Tibial artery (tissue), 4 donors: ENCODE measurements at regions not wholly inside any gene's neighbourhood (a gene's known extent, or its start where the extent isn't known, plus 50 kb on each side); places are given as distances from the start of the nearest gene placed in this dataset.

ENCODE experiments used
- DNase-seq, 2 donors: peaks; one replicate each; pipeline ENCODE4 v3.0.0-alpha.2; 2019
- H3K27ac ChIP-seq, 2 donors: fragments of 200-600 bp; sonication (generic) in 1 of 2; 1 replicate in 1 of 2; 2 replicates in 1 of 2; pipeline ENCODE4 v1.5.1; 2018 to 2019; ENCODE audit warnings: mild to moderate bottlenecking in 1 of 2
- H3K27me3 ChIP-seq, 2 donors: fragments of 200-600 bp; sonication (generic) in 1 of 2; one replicate each; pipeline versions ENCODE4 v1.5.1 to v1.6.0; 2016 to 2019
- H3K36me3 ChIP-seq, 3 donors: fragments of 200-600 bp; sonication (generic) in 2 of 3; one replicate each; pipeline ENCODE4 v1.5.1; 2016 to 2019; ENCODE audit warnings: mild to moderate bottlenecking in 2 of 3
- H3K4me1 ChIP-seq, 4 donors: fragments of 200-600 bp; sonication (generic) in 2 of 4; 1 replicate in 3 of 4; 2 replicates in 1 of 4; pipeline ENCODE4 v1.5.1; 2016 to 2019
- H3K4me3 ChIP-seq, 2 donors: fragments of 200-600 bp; sonication (generic) in 1 of 2; 1 replicate in 1 of 2; 2 replicates in 1 of 2; pipeline ENCODE4 v1.5.1; 2018 to 2019; ENCODE audit warnings: mild to moderate bottlenecking in 2 of 2
- H3K9me3 ChIP-seq, 3 donors: fragments of 200-600 bp; sonication (generic) in 1 of 3; one replicate each; pipeline ENCODE4 v1.5.1; 2016 to 2019
- CTCF ChIP-seq, 2 experiments: fragments of 200-600 bp in 1 of 2; fragments of 450-650 bp in 1 of 2; IDR thresholded peaks; one replicate each; pipeline ENCODE4 v1.5.1; 2017 to 2019; ENCODE audit warnings: antibody characterized with exemption in 2 of 2, mild to moderate bottlenecking in 1 of 2, moderate library complexity in 1 of 2
- intact Hi-C: fragments of 100-400 bp; cut with DNase I; formaldehyde crosslinking; loops from one replicate; pipeline ENCODE4 v1.15.0; 2023; ENCODE audit warnings: low total_unique reads

- no peaks in the 10 kb centered on the region for H3K9me3 ChIP-seq
- no peak overlapping the region for H3K4me3 ChIP-seq
- H3K27me3 ChIP-seq: no peaks in the 10 kb centered on the region
- TF ChIP-seq CTCF (IDR thresholded peaks at IDR 0.05): no peak
- no peak for DNase-seq
- peaks cover 0 to 15% (median 2%) of the 10 kb centered on the region in 4 donors for H3K4me1 ChIP-seq
- H3K36me3 ChIP-seq: no peaks in the 10 kb centered on the region
- no peak overlapping the region for H3K27ac ChIP-seq
- intact Hi-C loops: no loop called here
Measured at GRCh38 chr7:96400518-96400917, 78.6 kb upstream of the SLC25A13 start.

GRCh38 chr7:96400001-96400400 is 78.1 kb upstream of the SLC25A13 start:
- no peaks in the 10 kb centered on the region for H3K9me3 ChIP-seq
- TF ChIP-seq CTCF (IDR thresholded peaks at IDR 0.05): no peak
- H3K36me3 ChIP-seq: no peaks in the 10 kb centered on the region
- H3K4me1 ChIP-seq: peaks cover 0 to 15% (median 2%) of the 10 kb centered on the region in 4 donors
- intact Hi-C loops: no loop called here
- no peak overlapping the region for H3K27ac ChIP-seq
- DNase-seq: no peak
- no peak overlapping the region for H3K4me3 ChIP-seq
- H3K27me3 ChIP-seq: no peaks in the 10 kb centered on the region

GRCh38 chr7:96397936-96398598 is 76.2 kb upstream of the SLC25A13 start:
- intact Hi-C loops: no loop called here
- H3K4me1 ChIP-seq: peaks cover 0 to 15% (median 2%) of the 10 kb centered on the region in 4 donors
- no peak for TF ChIP-seq CTCF (IDR thresholded peaks at IDR 0.05)
- H3K9me3 ChIP-seq: no peaks in the 10 kb centered on the region
- no peak overlapping the region for H3K27ac ChIP-seq
- H3K4me3 ChIP-seq: no peak overlapping the region
- H3K27me3 ChIP-seq: no peaks in the 10 kb centered on the region
- peak in 1 of 2 donors; percentile 70 for DNase-seq
- no peaks in the 10 kb centered on the region for H3K36me3 ChIP-seq

GRCh38 chr7:96388620-96389383 is 66.9 kb upstream of the SLC25A13 start:
- Histone ChIP-seq H3K9me3 (no peaks in the 10 kb centered on the region), H3K27ac (no peak overlapping the region), H3K4me1 (peaks cover 0 to 8% (median 0%) of the 10 kb centered on the region in 4 donors), H3K27me3 (no peaks in the 10 kb centered on the region), H3K4me3 (no peak overlapping the region), H3K36me3 (no peaks in the 10 kb centered on the region)
- intact Hi-C loops: no loop called here
- no peak for TF ChIP-seq CTCF (IDR thresholded peaks at IDR 0.05)
- DNase-seq: no peak

- intact Hi-C loops: no loop called here
- Histone ChIP-seq H3K9me3 (no peaks in the 10 kb centered on the region), H3K27me3 (no peaks in the 10 kb centered on the region), H3K4me3 (no peak overlapping the region), H3K36me3 (no peaks in the 10 kb centered on the region), H3K27ac (no peak overlapping the region), H3K4me1 (peaks cover 0 to 8% (median 0%) of the 10 kb centered on the region in 4 donors)
- TF ChIP-seq CTCF (IDR thresholded peaks at IDR 0.05): no peak
- DNase-seq: no peak
Measured at GRCh38 chr7:96388166-96388565, 66.3 kb upstream of the SLC25A13 start.
